AG09309 (cell line): ENCODE measurements at regions not wholly inside any gene's neighbourhood (a gene's known extent, or its start where the extent isn't known, plus 50 kb on each side); places are given as distances from the start of the nearest gene placed in this dataset.

Experiments used
- DNase-seq: peaks from one replicate; pipeline ENCODE4 v3.0.0-alpha.2; 2010; ENCODE audit warnings: low read depth
- H3K4me3 ChIP-seq: 2 replicates; pipeline ENCODE4 v1.5.1; 2011; ENCODE audit warnings: mild to moderate bottlenecking, low read depth, low read length, moderate library complexity; ENCODE audit not compliant: control insufficient read depth
- TF ChIP-seq, protein P1 (sequence below): IDR thresholded peaks from 2 replicates; pipeline ENCODE4 v1.5.1; 2011; ENCODE audit warnings: mild to moderate bottlenecking, low read depth, low read length, inconsistent platforms; ENCODE audit not compliant: insufficient read depth, control insufficient read depth; ENCODE audit errors: missing control alignments

DNA sequence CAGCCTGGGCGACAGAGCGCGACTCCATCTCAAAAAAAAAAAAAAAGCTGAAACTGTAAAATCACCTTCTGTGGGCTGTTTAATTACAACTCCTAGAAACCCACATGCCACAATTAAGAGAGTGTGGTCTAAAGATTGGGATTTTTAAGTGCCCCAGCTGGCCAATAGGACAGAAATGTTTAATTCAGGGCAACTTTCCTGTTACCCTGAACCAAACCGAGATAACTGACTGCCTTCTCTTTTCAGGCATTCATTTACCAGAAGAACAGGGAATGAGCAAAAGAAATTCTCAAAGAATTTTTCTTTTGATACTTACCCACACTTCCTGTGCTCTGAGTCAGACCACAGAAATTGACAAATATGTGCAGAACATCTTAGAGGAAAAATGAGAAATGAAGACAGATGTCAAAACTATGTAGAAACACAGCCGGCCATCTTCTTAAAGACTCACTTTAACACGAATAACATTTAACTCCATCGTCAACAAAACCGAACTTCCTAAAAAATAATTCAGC lies 221.3 kb upstream of the DAPK1 start:
- TF ChIP-seq, protein P1, sequence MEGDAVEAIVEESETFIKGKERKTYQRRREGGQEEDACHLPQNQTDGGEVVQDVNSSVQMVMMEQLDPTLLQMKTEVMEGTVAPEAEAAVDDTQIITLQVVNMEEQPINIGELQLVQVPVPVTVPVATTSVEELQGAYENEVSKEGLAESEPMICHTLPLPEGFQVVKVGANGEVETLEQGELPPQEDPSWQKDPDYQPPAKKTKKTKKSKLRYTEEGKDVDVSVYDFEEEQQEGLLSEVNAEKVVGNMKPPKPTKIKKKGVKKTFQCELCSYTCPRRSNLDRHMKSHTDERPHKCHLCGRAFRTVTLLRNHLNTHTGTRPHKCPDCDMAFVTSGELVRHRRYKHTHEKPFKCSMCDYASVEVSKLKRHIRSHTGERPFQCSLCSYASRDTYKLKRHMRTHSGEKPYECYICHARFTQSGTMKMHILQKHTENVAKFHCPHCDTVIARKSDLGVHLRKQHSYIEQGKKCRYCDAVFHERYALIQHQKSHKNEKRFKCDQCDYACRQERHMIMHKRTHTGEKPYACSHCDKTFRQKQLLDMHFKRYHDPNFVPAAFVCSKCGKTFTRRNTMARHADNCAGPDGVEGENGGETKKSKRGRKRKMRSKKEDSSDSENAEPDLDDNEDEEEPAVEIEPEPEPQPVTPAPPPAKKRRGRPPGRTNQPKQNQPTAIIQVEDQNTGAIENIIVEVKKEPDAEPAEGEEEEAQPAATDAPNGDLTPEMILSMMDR = no peak
- peak; percentile 85 for DNase-seq
- no peak overlapping the region; the same call in 1 of the 2 replicates for H3K4me3 ChIP-seq

DNA sequence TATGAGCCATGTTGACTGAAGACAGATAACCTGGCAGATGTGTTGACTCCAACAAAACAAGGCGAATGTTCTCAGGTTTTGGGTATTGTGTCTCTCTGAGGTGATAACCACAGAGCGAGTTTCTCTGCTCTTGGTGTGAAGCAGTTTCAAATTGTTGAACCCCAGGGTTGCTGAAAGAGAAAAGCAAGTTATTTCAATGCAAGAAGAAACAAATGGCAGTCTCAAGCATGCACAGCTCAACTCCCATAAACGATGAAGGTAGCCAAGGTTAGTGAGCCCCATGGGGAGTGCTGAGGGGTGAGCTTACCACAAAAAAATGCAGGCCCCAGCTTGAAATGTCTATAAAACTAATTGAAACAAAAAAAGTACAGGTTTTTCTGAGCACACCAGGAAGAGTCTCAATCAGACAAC lies 220.8 kb upstream of the DAPK1 start:
- TF ChIP-seq, protein P1 = no peak
- no peak overlapping the region; the same call in none of the 2 replicates for H3K4me3 ChIP-seq
- peak; percentile 78 for DNase-seq

DNA sequence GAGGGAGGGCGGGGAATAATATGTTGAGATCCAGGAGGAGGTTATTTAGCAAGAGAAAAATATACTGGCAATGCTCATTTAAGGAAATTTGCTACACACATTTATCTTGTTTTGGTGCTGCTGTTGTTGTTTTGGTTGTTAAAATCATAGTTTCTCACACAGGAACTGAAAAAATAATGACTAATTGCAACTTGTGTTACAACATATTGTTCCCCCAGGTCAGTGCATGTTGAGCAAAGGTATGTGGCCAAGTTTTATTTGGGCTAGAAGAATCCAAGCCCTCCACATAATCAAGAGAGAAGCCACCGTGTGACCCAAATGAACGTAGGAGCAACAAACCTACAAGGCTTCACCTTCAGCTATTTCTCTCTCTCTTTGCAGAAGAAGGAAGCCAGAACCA lies 220.3 kb upstream of the DAPK1 start:
- TF ChIP-seq, protein P1 = no peak
- H3K4me3 ChIP-seq = no peak overlapping the region
- peak; percentile 55 for DNase-seq

DNA sequence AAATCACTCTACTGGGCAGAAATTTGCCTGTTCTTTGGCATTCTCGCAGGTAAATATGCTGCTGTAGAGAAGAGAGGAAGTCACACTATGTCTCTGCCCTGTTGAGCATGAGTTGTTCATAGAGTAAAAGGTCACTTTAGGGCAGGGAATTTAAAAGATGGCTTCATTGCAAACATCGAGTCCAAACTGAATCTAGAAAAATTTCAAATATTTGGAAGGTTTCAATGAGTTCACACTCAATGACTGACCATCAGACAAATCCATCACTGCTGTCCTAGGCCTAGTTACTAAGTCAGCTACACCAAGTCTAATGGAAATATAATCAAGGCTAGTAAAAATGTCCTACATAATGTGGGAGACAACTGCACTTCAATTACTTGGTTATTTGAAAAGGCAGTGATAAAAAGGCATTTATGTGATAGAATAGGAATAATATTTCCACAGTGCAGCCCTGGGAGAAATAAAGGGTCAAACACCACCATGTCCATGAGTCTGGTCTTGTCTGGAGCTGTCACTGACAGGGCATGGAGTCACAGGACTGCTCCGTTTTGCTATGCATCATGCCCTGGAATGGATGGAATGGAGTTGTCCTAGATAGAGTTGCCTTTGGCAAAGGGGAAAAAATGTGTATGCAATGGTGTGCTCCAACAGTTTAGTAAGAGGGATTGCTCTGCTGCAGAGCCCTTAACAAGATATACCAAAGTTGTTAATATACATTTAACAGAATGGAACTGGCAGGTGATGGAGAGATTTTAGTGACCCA lies 218.5 kb upstream of the DAPK1 start:
- no peak for DNase-seq
- no peak overlapping the region for H3K4me3 ChIP-seq
- TF ChIP-seq, protein P1 = no peak

DNA sequence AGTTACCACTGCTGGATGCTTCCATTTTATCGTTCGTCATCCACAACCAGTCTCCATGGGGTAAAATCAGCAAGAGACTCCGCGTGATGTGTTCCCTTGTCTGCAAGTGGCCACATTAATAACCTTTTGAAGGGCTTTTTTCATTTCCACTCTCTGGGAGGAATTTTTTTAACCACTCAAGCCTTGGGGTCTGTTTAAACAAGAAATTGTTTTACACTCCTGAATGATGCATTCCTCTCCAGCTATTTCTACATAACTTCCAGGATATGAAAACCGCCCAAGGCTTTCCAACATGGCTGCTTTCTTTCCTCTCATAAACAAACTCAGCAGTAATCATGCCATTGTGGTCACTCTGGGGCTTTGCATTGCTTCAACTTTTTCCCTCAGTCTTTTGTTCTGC lies 217.2 kb upstream of the DAPK1 start:
- H3K4me3 ChIP-seq = no peak overlapping the region
- TF ChIP-seq, protein P1 = no peak
- DNase-seq = peak; percentile 98

DNA sequence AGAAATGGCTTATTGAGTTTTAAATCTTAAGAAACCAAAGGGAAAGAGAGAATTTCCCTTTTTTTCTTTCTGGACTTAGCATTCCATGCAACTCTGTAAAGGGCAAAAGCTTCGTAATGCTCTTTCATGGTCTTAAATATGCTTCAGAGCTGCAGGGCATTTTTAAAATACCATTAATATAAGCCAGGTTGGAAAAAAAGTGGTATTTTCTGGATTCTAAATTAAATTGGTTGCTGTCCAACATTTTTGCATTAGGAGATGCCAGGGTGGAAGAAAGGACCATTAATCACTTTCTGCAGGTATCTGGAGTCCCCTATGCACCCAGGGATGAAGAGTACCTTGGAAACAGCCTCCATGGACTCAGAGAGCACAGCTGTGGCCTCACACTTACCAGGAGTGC lies 215.1 kb upstream of the DAPK1 start:
- TF ChIP-seq, protein P1 = no peak
- no peak overlapping the region for H3K4me3 ChIP-seq
- no peak for DNase-seq
